ENCODE measurements at regions not wholly inside any gene's neighbourhood (a gene's known extent, or its start where the extent isn't known, plus 50 kb on each side); places are given as distances from the start of the nearest gene placed in this dataset.

GRCh38 chrX:131633285-131633917, 89.5 kb downstream of the OR13H1 start:
- TF ChIP-seq CTCF (IDR thresholded peaks at IDR 0.05) = peak; percentile 81
- no peaks in the 10 kb centered on the region for H3K4me1 ChIP-seq
- peak; percentile 57 to 79 (median 75) for ATAC-seq
- no peaks in the 10 kb centered on the region for H3K36me3 ChIP-seq (ENCODE audit: insufficient read depth in 1 of 2, low read depth in 1 of 2)
- no peak overlapping the region for H3K4me3 ChIP-seq
- intact Hi-C loops (cut with DNase I) = loop anchor here in 1 of 2 donors (5.0 to 10.0 kb wide), 3 partner anchors 269 to 656 kb away; no protein-coding TSS in a partner anchor
- no peak overlapping the region for H3K27ac ChIP-seq
- H3K9me3 ChIP-seq = no peaks in the 10 kb centered on the region
- DNase-seq = no peak
- H3K27me3 ChIP-seq (ENCODE audit: insufficient read depth in 3 of 3, low read length in 2 of 3) = peaks cover 0 to 40% (median 0%) of the 10 kb centered on the region in 3 donors
- 47 to 63% (median 56%) methylated on average over 13 of the region's 13 CpGs for WGBS, 3 donors

GRCh38 chrX:131634900-131635299, 91.0 kb downstream of the OR13H1 start:
- no peak for TF ChIP-seq CTCF (IDR thresholded peaks at IDR 0.05)
- no peaks in the 10 kb centered on the region for H3K36me3 ChIP-seq (ENCODE audit: insufficient read depth in 1 of 2, low read depth in 1 of 2)
- H3K4me3 ChIP-seq = no peak overlapping the region
- H3K4me1 ChIP-seq = no peaks in the 10 kb centered on the region
- peaks cover 0 to 37% (median 0%) of the 10 kb centered on the region in 3 donors for H3K27me3 ChIP-seq (ENCODE audit: insufficient read depth in 3 of 3, low read length in 2 of 3)
- no peaks in the 10 kb centered on the region for H3K9me3 ChIP-seq
- intact Hi-C loops (cut with DNase I) = loop anchor here (2.0 to 10.0 kb wide), 5 partner anchors 270 to 660 kb away; no protein-coding TSS in a partner anchor
- H3K27ac ChIP-seq = no peak overlapping the region
- ATAC-seq (no peak), DNase-seq (no peak)
- WGBS, 3 donors = 67 to 88% (median 71%) methylated on average over 1 of the region's 1 CpG

- no peaks in the 10 kb centered on the region for H3K36me3 ChIP-seq (ENCODE audit: insufficient read depth in 1 of 2, low read depth in 1 of 2)
- ATAC-seq (no peak), DNase-seq (no peak)
- H3K4me3 ChIP-seq = no peak overlapping the region
- no peak overlapping the region for H3K27ac ChIP-seq
- H3K9me3 ChIP-seq = no peaks in the 10 kb centered on the region
- 48 to 70% (median 63%) methylated on average over 1 of the region's 1 CpG for WGBS, 3 donors
- no peaks in the 10 kb centered on the region for H3K4me1 ChIP-seq
- intact Hi-C loops (cut with DNase I) = no loop called here
- no peak for TF ChIP-seq CTCF (IDR thresholded peaks at IDR 0.05)
- peaks cover 0 to 31% (median 0%) of the 10 kb centered on the region in 3 donors for H3K27me3 ChIP-seq (ENCODE audit: insufficient read depth in 3 of 3, low read length in 2 of 3)
These were observed 102.2 kb downstream of the OR13H1 start for GRCh38 chrX:131646106-131646505.

- ATAC-seq (no peak), DNase-seq (no peak)
- no peak overlapping the region for H3K27ac ChIP-seq
- H3K4me1 ChIP-seq = no peaks in the 10 kb centered on the region
- peaks cover 0 to 21% (median 0%) of the 10 kb centered on the region in 3 donors for H3K27me3 ChIP-seq (ENCODE audit: insufficient read depth in 3 of 3, low read length in 2 of 3)
- H3K36me3 ChIP-seq (ENCODE audit: insufficient read depth in 1 of 2, low read depth in 1 of 2) = no peaks in the 10 kb centered on the region
- peaks cover 6% of the 10 kb centered on the region for H3K9me3 ChIP-seq
- intact Hi-C loops (cut with DNase I) = no loop called here
- no peak overlapping the region for H3K4me3 ChIP-seq
- WGBS, 3 donors = 66 to 86% (median 84%) methylated on average over 5 of the region's 5 CpGs
- TF ChIP-seq CTCF (IDR thresholded peaks at IDR 0.05) = no peak
These were observed 105.9 kb downstream of the OR13H1 start for GRCh38 chrX:131649741-131650140.
